ENCODE measurements at regions not wholly inside any gene's neighbourhood (a gene's known extent, or its start where the extent isn't known, plus 50 kb on each side); places are given as distances from the start of the nearest gene placed in this dataset.

DNA sequence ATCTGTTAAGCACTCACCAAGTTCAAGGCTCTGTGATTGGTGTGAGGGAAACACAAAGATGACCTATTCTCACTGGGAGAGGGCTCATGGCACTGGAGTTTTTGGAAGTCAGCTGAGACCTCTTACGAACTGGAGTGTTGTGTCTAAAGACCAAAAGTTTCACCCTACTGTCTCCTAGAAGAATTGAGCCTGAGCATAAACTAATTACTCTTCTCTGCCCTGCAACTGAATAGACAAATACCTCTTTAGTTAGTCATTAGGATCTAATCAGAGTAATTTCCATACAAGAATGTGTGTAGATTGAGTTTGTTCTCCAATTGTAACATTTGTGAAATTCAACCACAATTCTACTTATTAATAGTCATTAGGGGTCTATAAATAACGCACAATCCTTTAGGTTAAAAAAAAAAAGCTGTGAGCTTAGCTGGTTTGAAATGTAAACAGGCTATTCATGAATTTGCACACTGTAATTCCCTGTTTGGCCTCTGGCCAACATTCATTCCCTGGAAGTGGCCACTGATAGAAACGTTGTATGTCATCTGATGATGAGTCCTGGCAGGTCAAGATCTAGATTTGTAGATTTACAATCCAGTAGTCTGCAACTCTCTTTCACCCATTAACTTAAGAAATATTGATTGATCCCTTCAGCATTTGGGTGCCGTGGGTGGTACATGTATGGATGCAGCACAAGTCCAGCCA lies 76.8 kb upstream of the SOX14 start:
- H3K4me2 ChIP-seq = no peak overlapping the region
- FAIRE-seq (no peak), DNase-seq (ENCODE audit: low read depth in 1 of 2, low spot score in 1 of 2) (no peak), ATAC-seq (no peak)
- WGBS (ENCODE audit: missing lambda C conversion rate) = 2% methylated on average over 4 of the region's 4 CpGs
- TF ChIP-seq BHLHE40 (IDR thresholded peaks at IDR 0.05; ENCODE audit: low read depth, low read length) = no peak
- H3K27ac ChIP-seq = no peak overlapping the region
- no peak overlapping the region for H3K4me3 ChIP-seq
- POLR2A ChIA-PET = no interaction called here
- CTCF ChIA-PET = interaction anchor here (0.8 kb wide), 1 partner anchor 47 kb away, joined by 3 read pairs; no protein-coding TSS in a partner anchor
- no peaks in the 10 kb centered on the region for H3K9me3 ChIP-seq
- H3K4me1 ChIP-seq = no peaks in the 10 kb centered on the region

- ChIA-PET CTCF (interaction anchor here (0.9 to 1.9 kb wide), 5 partner anchors 10 to 660 kb away, joined by 3 to 5 read pairs (median 4); no protein-coding TSS in a partner anchor), POLR2A (no interaction called here)
- no peak for FAIRE-seq
- peak in 1 of 2 experiments; percentile 74; a peak in 3 of 6 replicates for ATAC-seq
- TF ChIP-seq RAD21 (conservative IDR thresholded peaks at IDR 0.05 in 1 of 2, IDR thresholded peaks at IDR 0.05 in 1 of 2) = peak in 1 of 2 experiments; percentile 58; a peak in 3 of 5 replicates
- TF ChIP-seq EHMT2 (IDR thresholded peaks at IDR 0.05; ENCODE audit: low read depth) = no peak
- TF ChIP-seq USF2 (IDR thresholded peaks at IDR 0.05) = no peak
- Histone ChIP-seq H3K4me2 (no peak overlapping the region), H3K27ac (no peak overlapping the region), H3K4me3 (no peak overlapping the region), H3K4me1 (no peaks in the 10 kb centered on the region), H3K9me3 (no peaks in the 10 kb centered on the region)
- peak in 1 of 2 experiments; percentile 24 for DNase-seq (ENCODE audit: low read depth in 1 of 2, low spot score in 1 of 2)
- WGBS (ENCODE audit: missing lambda C conversion rate) = 0% methylated on average over 5 of the region's 6 CpGs
Observed at GRCh38 chr3:137692803-137693431, 71.2 kb upstream of the SOX14 start.

GRCh38 chr3:137693791-137694190 lies 70.3 kb upstream of the SOX14 start:
- DNase-seq (ENCODE audit: low read depth in 1 of 2, low spot score in 1 of 2) (no peak), ATAC-seq (no peak), FAIRE-seq (no peak)
- ChIA-PET CTCF (interaction anchor here (0.6 to 1.9 kb wide), 5 partner anchors 11 to 661 kb away, joined by 3 to 5 read pairs (median 4); no protein-coding TSS in a partner anchor), POLR2A (no interaction called here)
- Histone ChIP-seq H3K4me2 (no peak overlapping the region), H3K9me3 (no peaks in the 10 kb centered on the region), H3K4me3 (no peak overlapping the region), H3K4me1 (no peaks in the 10 kb centered on the region), H3K27ac (no peak overlapping the region)
- TF ChIP-seq, protein P1, sequence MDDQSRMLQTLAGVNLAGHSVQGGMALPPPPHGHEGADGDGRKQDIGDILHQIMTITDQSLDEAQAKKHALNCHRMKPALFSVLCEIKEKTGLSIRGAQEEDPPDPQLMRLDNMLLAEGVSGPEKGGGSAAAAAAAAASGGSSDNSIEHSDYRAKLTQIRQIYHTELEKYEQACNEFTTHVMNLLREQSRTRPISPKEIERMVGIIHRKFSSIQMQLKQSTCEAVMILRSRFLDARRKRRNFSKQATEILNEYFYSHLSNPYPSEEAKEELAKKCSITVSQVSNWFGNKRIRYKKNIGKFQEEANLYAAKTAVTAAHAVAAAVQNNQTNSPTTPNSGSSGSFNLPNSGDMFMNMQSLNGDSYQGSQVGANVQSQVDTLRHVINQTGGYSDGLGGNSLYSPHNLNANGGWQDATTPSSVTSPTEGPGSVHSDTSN (IDR thresholded peaks at IDR 0.05) = no peak
- no peak for TF ChIP-seq TP53 (CRISPR knock-in tag; IDR thresholded peaks at IDR 0.05)
- TF ChIP-seq POLR2A (IDR thresholded peaks at IDR 0.05; ENCODE audit: low read length) = no peak
- TF ChIP-seq RCOR1 (IDR thresholded peaks at IDR 0.05; ENCODE audit: low read depth, low read length) = no peak
- no peak for TF ChIP-seq RARB (CRISPR knock-in tag; IDR thresholded peaks at IDR 0.05)
- TF ChIP-seq USF2 (IDR thresholded peaks at IDR 0.05) = no peak
- TF ChIP-seq CEBPB (IDR thresholded peaks at IDR 0.05) = no peak
- no peak for TF ChIP-seq POLR2AphosphoS2 (conservative IDR thresholded peaks at IDR 0.05; ENCODE audit: low read length)
- WGBS (ENCODE audit: missing lambda C conversion rate) = 28% methylated on average over 2 of the region's 2 CpGs

DNA sequence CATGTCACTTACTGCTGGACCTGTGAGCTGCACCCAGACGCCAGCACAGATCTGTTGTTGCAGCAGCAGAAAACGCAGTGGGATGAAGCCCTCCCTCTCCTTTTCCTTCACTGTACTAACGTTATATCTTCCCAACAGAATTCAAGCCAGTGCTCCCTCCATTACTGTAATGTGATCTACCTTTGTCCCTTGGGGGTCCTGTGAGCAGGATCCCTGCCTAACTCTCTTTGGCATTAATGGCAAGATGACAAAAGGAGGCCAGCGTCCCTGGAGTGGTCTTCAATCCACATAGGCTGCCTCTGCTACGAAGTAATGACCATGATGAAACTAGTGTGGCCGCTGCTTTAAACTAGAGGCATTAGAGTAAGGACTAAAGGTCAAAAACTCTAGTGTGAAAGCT lies 69.3 kb upstream of the SOX14 start:
- no peak for FAIRE-seq
- no peak for ATAC-seq
- ChIA-PET POLR2A (no interaction called here), CTCF (no interaction called here)
- Histone ChIP-seq H3K4me3 (no peak overlapping the region), H3K27ac (no peak overlapping the region), H3K9me3 (no peaks in the 10 kb centered on the region), H3K4me1 (no peaks in the 10 kb centered on the region), H3K4me2 (no peak overlapping the region)
- DNase-seq (ENCODE audit: low read depth in 1 of 2, low spot score in 1 of 2) = no peak
- no peak for TF ChIP-seq POLR2AphosphoS2 (conservative IDR thresholded peaks at IDR 0.05; ENCODE audit: low read length)
- TF ChIP-seq TFCP2L1 (CRISPR knock-in tag; IDR thresholded peaks at IDR 0.05) = no peak
- 2% methylated on average over 4 of the region's 6 CpGs for WGBS (ENCODE audit: missing lambda C conversion rate)

All from A549 (cell line).